ENCODE measurements at regions not wholly inside any gene's neighbourhood (a gene's known extent, or its start where the extent isn't known, plus 50 kb on each side); places are given as distances from the start of the nearest gene placed in this dataset.
A peak's percentile ranks its signal among the peaks of the same experiment; 100 is the strongest.

DNA sequence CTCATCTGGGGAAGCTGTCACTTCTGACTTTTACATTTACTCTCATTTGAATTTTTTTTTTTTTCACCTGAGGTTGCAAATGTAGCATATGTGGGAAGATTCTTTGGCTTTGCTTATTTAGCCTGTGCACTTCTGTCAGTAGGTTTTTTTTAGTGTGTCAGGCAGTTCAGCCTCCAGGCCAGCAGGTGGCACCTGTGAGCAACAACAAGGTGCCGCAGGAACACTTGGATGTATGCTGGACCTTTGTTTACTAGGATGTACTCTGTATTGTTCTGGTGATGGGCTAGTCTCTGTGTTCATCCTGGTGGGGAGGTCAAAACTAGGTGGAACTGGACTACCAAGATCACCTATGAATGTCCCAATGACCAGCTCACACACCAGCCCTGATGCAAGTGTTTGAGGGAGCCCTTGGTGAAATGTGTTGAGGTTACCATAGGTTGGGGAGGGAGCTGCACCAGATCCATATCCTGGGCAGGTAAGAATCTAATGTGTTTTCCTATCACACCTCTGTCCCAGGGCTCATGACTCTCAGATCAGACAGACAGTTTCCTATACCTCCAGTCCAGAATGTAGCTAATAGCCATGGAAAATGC lies 618.2 kb downstream of the BRINP3 start:
- TF ChIP-seq, protein P1, sequence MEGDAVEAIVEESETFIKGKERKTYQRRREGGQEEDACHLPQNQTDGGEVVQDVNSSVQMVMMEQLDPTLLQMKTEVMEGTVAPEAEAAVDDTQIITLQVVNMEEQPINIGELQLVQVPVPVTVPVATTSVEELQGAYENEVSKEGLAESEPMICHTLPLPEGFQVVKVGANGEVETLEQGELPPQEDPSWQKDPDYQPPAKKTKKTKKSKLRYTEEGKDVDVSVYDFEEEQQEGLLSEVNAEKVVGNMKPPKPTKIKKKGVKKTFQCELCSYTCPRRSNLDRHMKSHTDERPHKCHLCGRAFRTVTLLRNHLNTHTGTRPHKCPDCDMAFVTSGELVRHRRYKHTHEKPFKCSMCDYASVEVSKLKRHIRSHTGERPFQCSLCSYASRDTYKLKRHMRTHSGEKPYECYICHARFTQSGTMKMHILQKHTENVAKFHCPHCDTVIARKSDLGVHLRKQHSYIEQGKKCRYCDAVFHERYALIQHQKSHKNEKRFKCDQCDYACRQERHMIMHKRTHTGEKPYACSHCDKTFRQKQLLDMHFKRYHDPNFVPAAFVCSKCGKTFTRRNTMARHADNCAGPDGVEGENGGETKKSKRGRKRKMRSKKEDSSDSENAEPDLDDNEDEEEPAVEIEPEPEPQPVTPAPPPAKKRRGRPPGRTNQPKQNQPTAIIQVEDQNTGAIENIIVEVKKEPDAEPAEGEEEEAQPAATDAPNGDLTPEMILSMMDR (IDR thresholded peaks at IDR 0.05; ENCODE audit: low read depth, low read length), result peak; percentile 66
- DNase-seq (ENCODE audit: low read depth, low spot score), result no peak
- no peak overlapping the region for H3K4me3 ChIP-seq (ENCODE audit: low read depth, low read length)
- in situ Hi-C loops (cut with HindIII; ENCODE audit: low sequenced_read_pairs), result no loop called here

DNA sequence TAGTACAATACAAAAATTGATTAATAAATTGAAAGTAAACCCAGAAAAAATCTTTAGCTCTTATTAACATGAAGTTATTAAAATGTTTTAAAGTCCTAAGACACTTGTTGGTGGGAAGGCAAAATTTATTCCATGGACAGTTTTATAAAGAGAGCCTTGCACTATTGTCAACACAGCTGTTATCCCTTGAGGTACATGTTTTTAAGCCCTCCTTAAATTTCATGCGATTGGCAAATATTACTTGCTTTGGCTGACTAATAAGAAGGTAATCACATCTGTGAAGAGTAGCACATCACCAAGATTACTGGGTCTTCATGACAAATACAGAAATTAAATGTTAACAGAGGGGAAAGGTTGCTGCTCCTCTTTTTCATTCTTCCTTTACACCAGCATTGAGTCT lies 611.1 kb downstream of the BRINP3 start:
- in situ Hi-C loops (cut with HindIII; ENCODE audit: low sequenced_read_pairs), result no loop called here
- TF ChIP-seq, protein P1 (IDR thresholded peaks at IDR 0.05; ENCODE audit: low read depth, low read length), result no peak
- H3K4me3 ChIP-seq (ENCODE audit: low read depth, low read length), result no peak overlapping the region
- no peak for DNase-seq (ENCODE audit: low read depth, low spot score)

DNA sequence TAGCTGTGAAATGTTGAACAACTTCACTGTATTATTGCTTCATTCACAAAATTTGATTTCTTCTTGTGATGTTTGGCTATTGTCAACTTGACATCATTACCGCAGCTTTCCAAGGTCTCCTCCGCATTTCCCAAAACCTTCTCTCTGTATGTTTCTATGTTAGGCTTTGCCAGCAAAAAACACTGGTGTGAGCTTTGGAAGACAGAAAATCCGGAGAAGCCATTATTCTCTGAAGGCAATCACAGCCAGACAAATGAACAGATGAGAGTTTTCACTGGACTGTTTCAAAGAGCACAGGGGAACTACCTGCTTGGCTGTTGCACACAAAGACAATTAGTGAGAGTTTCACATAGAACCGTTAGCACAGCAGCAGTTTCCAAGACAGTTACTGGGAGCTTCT lies 609.6 kb downstream of the BRINP3 start:
- H3K4me3 ChIP-seq (ENCODE audit: low read depth, low read length), result no peak overlapping the region
- TF ChIP-seq, protein P1 (IDR thresholded peaks at IDR 0.05; ENCODE audit: low read depth, low read length), result no peak
- in situ Hi-C loops (cut with HindIII; ENCODE audit: low sequenced_read_pairs), result no loop called here
- DNase-seq (ENCODE audit: low read depth, low spot score), result no peak

- DNase-seq (ENCODE audit: low read depth, low spot score), result no peak
- H3K4me3 ChIP-seq (ENCODE audit: low read depth, low read length), result no peak overlapping the region
- TF ChIP-seq, protein P1 (IDR thresholded peaks at IDR 0.05; ENCODE audit: low read depth, low read length), result no peak
- in situ Hi-C loops (cut with HindIII; ENCODE audit: low sequenced_read_pairs), result no loop called here
Measured at GRCh38 chr1:189874715-189875435, 602.8 kb downstream of the BRINP3 start.

GRCh38 chr1:189880135-189880534 lies 597.5 kb downstream of the BRINP3 start:
- H3K4me3 ChIP-seq (ENCODE audit: low read depth, low read length), result no peak overlapping the region
- TF ChIP-seq, protein P1 (IDR thresholded peaks at IDR 0.05; ENCODE audit: low read depth, low read length), result no peak
- no peak for DNase-seq (ENCODE audit: low read depth, low spot score)
- in situ Hi-C loops (cut with HindIII; ENCODE audit: low sequenced_read_pairs), result no loop called here

GRCh38 chr1:189899686-189900425 lies 577.8 kb downstream of the BRINP3 start:
- H3K4me3 ChIP-seq (ENCODE audit: low read depth, low read length), result no peak overlapping the region
- TF ChIP-seq, protein P1 (IDR thresholded peaks at IDR 0.05; ENCODE audit: low read depth, low read length), result no peak
- DNase-seq (ENCODE audit: low read depth, low spot score), result no peak
- in situ Hi-C loops (cut with HindIII; ENCODE audit: low sequenced_read_pairs), result no loop called here

Data from astrocyte of the spinal cord (primary cell).